ENCODE measurements at regions not wholly inside any gene's neighbourhood (a gene's known extent, or its start where the extent isn't known, plus 50 kb on each side); places are given as distances from the start of the nearest gene placed in this dataset.

- no peaks in the 10 kb centered on the region for H3K4me1 ChIP-seq
- no peaks in the 10 kb centered on the region for H3K36me3 ChIP-seq
- H3K9me3 ChIP-seq, result no peaks in the 10 kb centered on the region
- H3K27ac ChIP-seq, result no peak overlapping the region
- TF ChIP-seq CTCF (IDR thresholded peaks at IDR 0.05) (no peak), POLR2A (IDR thresholded peaks at IDR 0.05) (no peak)
- no peak overlapping the region for H3K4me3 ChIP-seq
- no peaks in the 10 kb centered on the region for H3K27me3 ChIP-seq
- DNase-seq, result no peak
Measured at GRCh38 chr11:119932828-119933562, 204.0 kb upstream of the NECTIN1 start.

GRCh38 chr11:119928047-119928446 lies 199.0 kb upstream of the NECTIN1 start:
- Histone ChIP-seq H3K36me3 (no peaks in the 10 kb centered on the region), H3K9me3 (no peaks in the 10 kb centered on the region), H3K4me3 (no peak overlapping the region), H3K4me1 (no peaks in the 10 kb centered on the region), H3K27me3 (no peaks in the 10 kb centered on the region), H3K27ac (no peak overlapping the region)
- TF ChIP-seq POLR2A (IDR thresholded peaks at IDR 0.05), result no peak
- no peak for TF ChIP-seq CTCF (IDR thresholded peaks at IDR 0.05)
- no peak for DNase-seq

GRCh38 chr11:119924017-119924416 lies 195.0 kb upstream of the NECTIN1 start:
- Histone ChIP-seq H3K9me3 (no peaks in the 10 kb centered on the region), H3K27me3 (no peaks in the 10 kb centered on the region), H3K36me3 (no peaks in the 10 kb centered on the region), H3K4me1 (no peaks in the 10 kb centered on the region), H3K27ac (no peak overlapping the region), H3K4me3 (no peak overlapping the region)
- no peak for DNase-seq
- TF ChIP-seq POLR2A (IDR thresholded peaks at IDR 0.05) (no peak), CTCF (IDR thresholded peaks at IDR 0.05) (no peak)

- H3K27ac ChIP-seq, result no peak overlapping the region
- H3K27me3 ChIP-seq, result no peaks in the 10 kb centered on the region
- H3K4me3 ChIP-seq, result no peak overlapping the region
- no peaks in the 10 kb centered on the region for H3K36me3 ChIP-seq
- no peaks in the 10 kb centered on the region for H3K9me3 ChIP-seq
- no peak for TF ChIP-seq CTCF (IDR thresholded peaks at IDR 0.05)
- TF ChIP-seq POLR2A (IDR thresholded peaks at IDR 0.05), result no peak
- no peak for DNase-seq
- no peaks in the 10 kb centered on the region for H3K4me1 ChIP-seq
Measured at GRCh38 chr11:119921571-119921970, 192.6 kb upstream of the NECTIN1 start.

- Histone ChIP-seq H3K4me3 (no peak overlapping the region), H3K27me3 (no peaks in the 10 kb centered on the region), H3K36me3 (no peaks in the 10 kb centered on the region), H3K9me3 (no peaks in the 10 kb centered on the region), H3K4me1 (no peaks in the 10 kb centered on the region), H3K27ac (no peak overlapping the region)
- no peak for DNase-seq
- no peak for TF ChIP-seq CTCF (IDR thresholded peaks at IDR 0.05)
- TF ChIP-seq POLR2A (IDR thresholded peaks at IDR 0.05), result no peak
Measured at GRCh38 chr11:119920666-119921387, 191.8 kb upstream of the NECTIN1 start.

Measured in Peyer's patch (tissue), 4 donors.